ENCODE measurements at regions not wholly inside any gene's neighbourhood (a gene's known extent, or its start where the extent isn't known, plus 50 kb on each side); places are given as distances from the start of the nearest gene placed in this dataset.

- Histone ChIP-seq H3K36me3 (ENCODE audit: control insufficient read depth in 1 of 2, insufficient read depth in 2 of 2, low read length in 2 of 2) (no peaks in the 10 kb centered on the region), H2AK5ac (ENCODE audit: low read length) (no peak overlapping the region), H2BK5ac (ENCODE audit: low read depth, low read length, poor library complexity) (no peak overlapping the region), H3K9ac (ENCODE audit: low read length) (no peak overlapping the region), H4K91ac (ENCODE audit: low read depth, low read length) (no peak overlapping the region), H2BK120ac (ENCODE audit: insufficient read depth, low read length, poor library complexity) (no peak overlapping the region), H2AFZ (ENCODE audit: insufficient read depth, low read length, poor library complexity) (no peak overlapping the region), H2BK12ac (ENCODE audit: low read length) (no peak overlapping the region), H3K27me3 (ENCODE audit: insufficient read depth, low read length) (no peaks in the 10 kb centered on the region), H3K18ac (ENCODE audit: low read length) (no peak overlapping the region), H3K9me3 (ENCODE audit: insufficient read depth, low read depth, low read length) (no peaks in the 10 kb centered on the region), H3K4ac (ENCODE audit: low read depth, low read length) (no peak overlapping the region), H3K4me1 (ENCODE audit: control insufficient read depth in 1 of 2, insufficient read depth in 2 of 2, low read length in 2 of 2) (peaks cover under 1 to 3% of the 10 kb centered on the region in 2 experiments), H3K79me2 (ENCODE audit: control insufficient read depth, insufficient read depth, low read length, poor library complexity) (no peaks in the 10 kb centered on the region), H3K4me3 (ENCODE audit: low read depth, low read length) (no peak overlapping the region), H3K27ac (ENCODE audit: low read depth, low read length) (no peak overlapping the region), H3K14ac (ENCODE audit: low read length) (no peak overlapping the region), H3K79me1 (ENCODE audit: low read length) (no peaks in the 10 kb centered on the region), H3K23ac (ENCODE audit: low read length) (no peak overlapping the region), H4K12ac (ENCODE audit: low read depth, low read length) (no peak overlapping the region), H4K8ac (ENCODE audit: low read depth, low read length) (no peak overlapping the region), H3K4me2 (ENCODE audit: low read length) (no peak overlapping the region)
- WGBS (ENCODE audit: extremely low coverage, insufficient coverage, insufficient read length) = no CpG with 5 or more reads among the region's 2 CpGs
- no peak for DNase-seq
Observed at GRCh38 chrX:68918202-68918601, 89.4 kb downstream of the EFNB1 start.

DNA sequence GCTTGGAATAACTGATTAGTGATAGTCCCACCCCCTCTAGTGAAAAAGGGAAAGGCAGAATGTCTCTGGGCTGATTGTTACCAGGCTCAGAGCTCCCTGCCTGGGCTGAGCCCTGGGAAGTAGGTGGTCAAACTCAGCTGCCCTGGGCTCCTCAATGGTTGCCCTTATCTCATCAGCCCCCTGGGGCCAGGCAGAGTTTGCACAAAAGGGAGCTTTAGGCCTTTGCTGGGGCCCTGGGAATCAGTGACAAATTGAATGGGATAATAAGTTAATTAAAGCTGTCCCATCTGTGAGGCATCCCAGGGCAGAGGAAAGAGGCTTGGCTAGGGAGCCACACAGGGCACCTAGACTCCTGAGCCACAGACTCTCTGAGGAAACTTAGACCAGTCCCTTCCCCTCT lies 89.0 kb downstream of the EFNB1 start:
- no peaks in the 10 kb centered on the region for H3K27me3 ChIP-seq (ENCODE audit: insufficient read depth, low read length)
- no peak overlapping the region for H3K9ac ChIP-seq (ENCODE audit: low read length)
- no peak for DNase-seq
- H3K27ac ChIP-seq (ENCODE audit: low read depth, low read length) = no peak overlapping the region
- no peak overlapping the region for H4K8ac ChIP-seq (ENCODE audit: low read depth, low read length)
- H2BK5ac ChIP-seq (ENCODE audit: low read depth, low read length, poor library complexity) = no peak overlapping the region
- no peak overlapping the region for H3K4me2 ChIP-seq (ENCODE audit: low read length)
- no peak overlapping the region for H4K91ac ChIP-seq (ENCODE audit: low read depth, low read length)
- no peak overlapping the region for H2AK5ac ChIP-seq (ENCODE audit: low read length)
- H3K23ac ChIP-seq (ENCODE audit: low read length) = no peak overlapping the region
- no peaks in the 10 kb centered on the region for H3K79me1 ChIP-seq (ENCODE audit: low read length)
- H3K36me3 ChIP-seq (ENCODE audit: control insufficient read depth in 1 of 2, insufficient read depth in 2 of 2, low read length in 2 of 2) = no peaks in the 10 kb centered on the region
- no peak overlapping the region for H3K4me3 ChIP-seq (ENCODE audit: low read depth, low read length)
- no peak overlapping the region for H2BK12ac ChIP-seq (ENCODE audit: low read length)
- H2AFZ ChIP-seq (ENCODE audit: insufficient read depth, low read length, poor library complexity) = no peak overlapping the region
- H3K4ac ChIP-seq (ENCODE audit: low read depth, low read length) = no peak overlapping the region
- H3K14ac ChIP-seq (ENCODE audit: low read length) = no peak overlapping the region
- no peak overlapping the region for H2BK120ac ChIP-seq (ENCODE audit: insufficient read depth, low read length, poor library complexity)
- no peak overlapping the region for H4K12ac ChIP-seq (ENCODE audit: low read depth, low read length)
- no peaks in the 10 kb centered on the region for H3K79me2 ChIP-seq (ENCODE audit: control insufficient read depth, insufficient read depth, low read length, poor library complexity)
- H3K4me1 ChIP-seq (ENCODE audit: control insufficient read depth in 1 of 2, insufficient read depth in 2 of 2, low read length in 2 of 2) = peaks cover 4 to 7% of the 10 kb centered on the region in 2 experiments
- H3K18ac ChIP-seq (ENCODE audit: low read length) = no peak overlapping the region
- no peaks in the 10 kb centered on the region for H3K9me3 ChIP-seq (ENCODE audit: insufficient read depth, low read depth, low read length)

GRCh38 chrX:68916891-68917290 lies 88.1 kb downstream of the EFNB1 start:
- no peak overlapping the region for H4K8ac ChIP-seq (ENCODE audit: low read depth, low read length)
- H3K4me3 ChIP-seq (ENCODE audit: low read depth, low read length) = no peak overlapping the region
- no peak overlapping the region for H3K18ac ChIP-seq (ENCODE audit: low read length)
- H2BK5ac ChIP-seq (ENCODE audit: low read depth, low read length, poor library complexity) = no peak overlapping the region
- H3K14ac ChIP-seq (ENCODE audit: low read length) = no peak overlapping the region
- no peak overlapping the region for H2AFZ ChIP-seq (ENCODE audit: insufficient read depth, low read length, poor library complexity)
- no peak overlapping the region for H2AK5ac ChIP-seq (ENCODE audit: low read length)
- peaks cover 6% of the 10 kb centered on the region for H3K79me1 ChIP-seq (ENCODE audit: low read length)
- no peaks in the 10 kb centered on the region for H3K9me3 ChIP-seq (ENCODE audit: insufficient read depth, low read depth, low read length)
- no peak for DNase-seq
- no peak overlapping the region for H3K27ac ChIP-seq (ENCODE audit: low read depth, low read length)
- no peaks in the 10 kb centered on the region for H3K27me3 ChIP-seq (ENCODE audit: insufficient read depth, low read length)
- H3K79me2 ChIP-seq (ENCODE audit: control insufficient read depth, insufficient read depth, low read length, poor library complexity) = no peaks in the 10 kb centered on the region
- no peak overlapping the region for H4K12ac ChIP-seq (ENCODE audit: low read depth, low read length)
- WGBS (ENCODE audit: extremely low coverage, insufficient coverage, insufficient read length) = no CpG with 5 or more reads among the region's 8 CpGs
- H2BK120ac ChIP-seq (ENCODE audit: insufficient read depth, low read length, poor library complexity) = no peak overlapping the region
- no peak overlapping the region for H2BK12ac ChIP-seq (ENCODE audit: low read length)
- peaks cover 12 to 13% of the 10 kb centered on the region in 2 experiments for H3K4me1 ChIP-seq (ENCODE audit: control insufficient read depth in 1 of 2, insufficient read depth in 2 of 2, low read length in 2 of 2)
- no peak overlapping the region for H3K4ac ChIP-seq (ENCODE audit: low read depth, low read length)
- H3K9ac ChIP-seq (ENCODE audit: low read length) = no peak overlapping the region
- H4K91ac ChIP-seq (ENCODE audit: low read depth, low read length) = no peak overlapping the region
- no peaks in the 10 kb centered on the region for H3K36me3 ChIP-seq (ENCODE audit: control insufficient read depth in 1 of 2, insufficient read depth in 2 of 2, low read length in 2 of 2)
- H3K4me2 ChIP-seq (ENCODE audit: low read length) = no peak overlapping the region
- H3K23ac ChIP-seq (ENCODE audit: low read length) = no peak overlapping the region

DNA sequence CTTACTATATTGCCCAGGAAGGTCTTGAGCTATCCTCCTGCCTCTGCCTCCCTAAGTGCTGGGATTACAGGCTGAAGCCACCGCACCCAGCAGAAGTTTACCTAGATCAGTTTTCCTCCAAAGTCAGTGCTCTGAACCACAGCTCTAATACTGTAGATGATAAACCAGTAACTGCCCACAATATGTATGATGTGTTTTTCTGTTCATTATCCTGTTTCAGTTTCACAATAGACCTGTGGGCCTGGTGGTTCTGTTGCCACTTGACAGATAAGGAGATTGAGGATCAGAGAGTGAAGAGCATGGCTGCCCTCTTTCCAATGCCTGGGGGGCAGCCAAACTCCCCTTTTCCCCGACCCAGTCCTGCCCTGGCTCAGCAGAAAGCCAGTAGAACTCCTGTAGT lies 87.0 kb downstream of the EFNB1 start:
- Histone ChIP-seq H4K8ac (ENCODE audit: low read depth, low read length) (no peak overlapping the region), H2AFZ (ENCODE audit: insufficient read depth, low read length, poor library complexity) (no peak overlapping the region), H3K23ac (ENCODE audit: low read length) (no peak overlapping the region), H2AK5ac (ENCODE audit: low read length) (no peak overlapping the region), H2BK12ac (ENCODE audit: low read length) (no peak overlapping the region), H3K9me3 (ENCODE audit: insufficient read depth, low read depth, low read length) (no peaks in the 10 kb centered on the region), H3K18ac (ENCODE audit: low read length) (no peak overlapping the region), H3K27me3 (ENCODE audit: insufficient read depth, low read length) (no peaks in the 10 kb centered on the region), H4K91ac (ENCODE audit: low read depth, low read length) (no peak overlapping the region), H3K27ac (ENCODE audit: low read depth, low read length) (no peak overlapping the region), H3K4me2 (ENCODE audit: low read length) (no peak overlapping the region), H3K79me2 (ENCODE audit: control insufficient read depth, insufficient read depth, low read length, poor library complexity) (no peaks in the 10 kb centered on the region), H3K4ac (ENCODE audit: low read depth, low read length) (no peak overlapping the region), H2BK5ac (ENCODE audit: low read depth, low read length, poor library complexity) (no peak overlapping the region), H3K79me1 (ENCODE audit: low read length) (peaks cover 9% of the 10 kb centered on the region), H3K4me1 (ENCODE audit: control insufficient read depth in 1 of 2, insufficient read depth in 2 of 2, low read length in 2 of 2) (peaks cover 14 to 16% of the 10 kb centered on the region in 2 experiments), H3K4me3 (ENCODE audit: low read depth, low read length) (no peak overlapping the region), H2BK120ac (ENCODE audit: insufficient read depth, low read length, poor library complexity) (no peak overlapping the region), H3K36me3 (ENCODE audit: control insufficient read depth in 1 of 2, insufficient read depth in 2 of 2, low read length in 2 of 2) (no peaks in the 10 kb centered on the region), H4K12ac (ENCODE audit: low read depth, low read length) (no peak overlapping the region), H3K9ac (ENCODE audit: low read length) (no peak overlapping the region), H3K14ac (ENCODE audit: low read length) (no peak overlapping the region)
- WGBS (ENCODE audit: extremely low coverage, insufficient coverage, insufficient read length) = no CpG with 5 or more reads among the region's 2 CpGs
- no peak for DNase-seq
